ACC112 (cell line): ENCODE measurements at regions not wholly inside any gene's neighbourhood (a gene's known extent, or its start where the extent isn't known, plus 50 kb on each side); places are given as distances from the start of the nearest gene placed in this dataset.

Experiments used
- H2AFZ ChIP-seq: fragments of 200-600 bp; sonication (generic); one replicate; pipeline ENCODE4 v1.6.0; 2017; ENCODE audit warnings: antibody characterized with exemption, low read length; ENCODE audit not compliant: unreplicated experiment
- H3K27ac ChIP-seq: fragments of 200-600 bp; sonication (generic); 2 replicates; pipeline ENCODE4 v1.5.1; 2014; ENCODE audit warnings: low read depth, mild to moderate bottlenecking, antibody characterized with exemption, low read length, moderate library complexity
- H3K27me3 ChIP-seq: fragments of 200-600 bp; sonication (generic); 2 replicates; pipeline ENCODE4 v1.6.1; 2014; ENCODE audit warnings: mild to moderate bottlenecking, antibody characterized with exemption, low read length, moderate library complexity, mixed read lengths; ENCODE audit not compliant: insufficient read depth
- H3K36me3 ChIP-seq: fragments of 200-600 bp; sonication (generic); 2 replicates; pipeline ENCODE4 v1.6.1; 2016; ENCODE audit warnings: mild to moderate bottlenecking, antibody characterized with exemption, low read length, moderate library complexity, mixed read lengths; ENCODE audit not compliant: insufficient read depth
- H3K4me1 ChIP-seq: fragments of 200-600 bp; sonication (generic); one replicate; pipeline ENCODE4 v1.6.1; 2016; ENCODE audit warnings: low read length, mixed read lengths; ENCODE audit not compliant: insufficient read depth, unreplicated experiment, control insufficient read depth
- H3K4me3 ChIP-seq: fragments of 200-600 bp; sonication (generic); 2 replicates; pipeline ENCODE4 v1.5.1; 2014; ENCODE audit warnings: mild to moderate bottlenecking, low read depth, low read length
- H3K79me2 ChIP-seq: fragments of 200-600 bp; sonication (generic); one replicate; pipeline ENCODE4 v1.6.0; 2016; ENCODE audit warnings: low read length; ENCODE audit not compliant: control insufficient read depth, unreplicated experiment, insufficient read depth

GRCh38 chr10:128843972-128844371 is 623.1 kb upstream of the MGMT start:
- Histone ChIP-seq H3K79me2 (no peaks in the 10 kb centered on the region), H3K4me3 (no peak overlapping the region), H3K36me3 (no peaks in the 10 kb centered on the region), H2AFZ (no peak overlapping the region), H3K27me3 (no peaks in the 10 kb centered on the region), H3K27ac (no peak overlapping the region), H3K4me1 (no peaks in the 10 kb centered on the region)

DNA sequence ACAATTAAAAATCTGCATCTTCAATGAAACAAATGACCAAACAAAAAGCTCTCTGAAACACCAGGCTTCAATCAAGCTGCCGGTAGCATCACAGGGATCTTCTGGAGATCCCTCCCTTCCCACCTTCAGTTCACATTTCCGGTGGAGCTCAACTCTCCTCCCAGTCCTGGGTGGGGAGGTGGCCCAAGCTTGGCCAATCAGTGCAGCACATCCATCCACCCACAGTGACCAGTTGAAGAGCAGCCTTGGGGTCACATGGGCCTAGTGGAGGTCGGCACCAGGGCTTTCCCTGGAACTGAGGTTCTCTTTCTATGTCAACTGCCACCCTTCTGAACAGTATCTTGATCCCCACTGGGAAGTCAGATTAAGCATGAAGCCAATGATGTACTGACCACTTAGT is 620.1 kb upstream of the MGMT start:
- Histone ChIP-seq H3K4me1 (no peaks in the 10 kb centered on the region), H3K79me2 (no peaks in the 10 kb centered on the region), H3K27me3 (no peaks in the 10 kb centered on the region), H3K27ac (no peak overlapping the region), H2AFZ (no peak overlapping the region), H3K4me3 (no peak overlapping the region), H3K36me3 (no peaks in the 10 kb centered on the region)

DNA sequence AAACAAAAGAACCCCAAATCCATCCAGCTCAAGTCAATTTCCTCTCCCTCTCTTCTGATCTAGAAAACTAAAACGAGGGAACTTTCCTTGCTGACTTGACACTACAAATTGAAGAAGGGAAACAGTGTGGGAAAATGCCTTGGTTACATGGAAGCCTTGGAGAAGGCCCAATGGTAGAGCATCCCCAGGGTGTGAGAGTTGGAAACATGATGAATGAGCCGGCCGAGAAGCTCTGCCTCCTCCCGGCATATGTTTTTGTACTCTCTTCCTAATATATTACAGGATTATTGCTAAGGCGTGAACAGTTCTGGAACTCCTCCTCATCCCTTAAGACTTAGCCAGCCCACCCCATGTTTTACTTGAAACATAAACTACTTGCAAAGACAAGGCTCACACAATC is 618.2 kb upstream of the MGMT start:
- no peaks in the 10 kb centered on the region for H3K4me1 ChIP-seq
- no peak overlapping the region for H3K4me3 ChIP-seq
- H3K27ac ChIP-seq = no peak overlapping the region
- H2AFZ ChIP-seq = no peak overlapping the region
- H3K36me3 ChIP-seq = no peaks in the 10 kb centered on the region
- H3K27me3 ChIP-seq = no peaks in the 10 kb centered on the region
- H3K79me2 ChIP-seq = no peaks in the 10 kb centered on the region

DNA sequence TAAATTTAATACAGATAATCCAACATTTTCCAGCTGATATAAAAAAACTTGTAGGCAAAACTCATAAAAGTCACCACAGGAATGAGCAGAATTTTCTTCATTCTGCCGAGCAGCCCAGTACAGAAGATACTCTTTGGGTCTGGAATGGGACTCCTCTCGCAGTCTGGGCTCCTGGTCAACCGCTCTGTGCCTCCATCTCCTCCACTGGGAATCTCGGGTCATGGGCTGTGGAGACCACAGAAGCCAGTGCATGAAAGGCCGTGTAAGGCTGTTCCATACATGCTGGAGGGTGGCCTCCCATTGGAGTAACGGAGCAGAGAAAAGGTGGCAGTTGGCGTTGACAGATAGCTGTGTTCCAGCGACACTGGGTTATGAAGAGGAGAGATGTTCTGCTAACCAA is 616.4 kb upstream of the MGMT start:
- Histone ChIP-seq H3K27ac (no peak overlapping the region), H3K36me3 (no peaks in the 10 kb centered on the region), H2AFZ (no peak overlapping the region), H3K4me1 (no peaks in the 10 kb centered on the region), H3K79me2 (no peaks in the 10 kb centered on the region), H3K27me3 (no peaks in the 10 kb centered on the region), H3K4me3 (no peak overlapping the region)

- Histone ChIP-seq H3K27ac (no peak overlapping the region), H3K27me3 (no peaks in the 10 kb centered on the region), H2AFZ (no peak overlapping the region), H3K4me1 (no peaks in the 10 kb centered on the region), H3K36me3 (no peaks in the 10 kb centered on the region), H3K79me2 (no peaks in the 10 kb centered on the region), H3K4me3 (no peak overlapping the region)
These were observed 615.8 kb upstream of the MGMT start for GRCh38 chr10:128851281-128851680.

GRCh38 chr10:128851726-128852125 is 615.3 kb upstream of the MGMT start:
- no peaks in the 10 kb centered on the region for H3K4me1 ChIP-seq
- no peaks in the 10 kb centered on the region for H3K79me2 ChIP-seq
- no peak overlapping the region for H3K4me3 ChIP-seq
- H3K36me3 ChIP-seq = no peaks in the 10 kb centered on the region
- no peaks in the 10 kb centered on the region for H3K27me3 ChIP-seq
- H2AFZ ChIP-seq = no peak overlapping the region
- no peak overlapping the region for H3K27ac ChIP-seq

GRCh38 chr10:128852449-128852848 is 614.6 kb upstream of the MGMT start:
- Histone ChIP-seq H3K27ac (no peak overlapping the region), H3K4me1 (no peaks in the 10 kb centered on the region), H2AFZ (no peak overlapping the region), H3K4me3 (no peak overlapping the region), H3K36me3 (no peaks in the 10 kb centered on the region), H3K79me2 (no peaks in the 10 kb centered on the region), H3K27me3 (no peaks in the 10 kb centered on the region)

- no peak overlapping the region for H3K4me3 ChIP-seq
- H3K27me3 ChIP-seq = no peaks in the 10 kb centered on the region
- H3K36me3 ChIP-seq = no peaks in the 10 kb centered on the region
- no peak overlapping the region for H3K27ac ChIP-seq
- H3K4me1 ChIP-seq = no peaks in the 10 kb centered on the region
- H2AFZ ChIP-seq = no peak overlapping the region
- no peaks in the 10 kb centered on the region for H3K79me2 ChIP-seq
These were observed 614.1 kb upstream of the MGMT start for GRCh38 chr10:128852902-128853301.

- Histone ChIP-seq H3K27me3 (no peaks in the 10 kb centered on the region), H3K79me2 (no peaks in the 10 kb centered on the region), H2AFZ (no peak overlapping the region), H3K36me3 (no peaks in the 10 kb centered on the region), H3K27ac (no peak overlapping the region), H3K4me3 (no peak overlapping the region), H3K4me1 (no peaks in the 10 kb centered on the region)
These were observed 613.5 kb upstream of the MGMT start for GRCh38 chr10:128853537-128853936.

DNA sequence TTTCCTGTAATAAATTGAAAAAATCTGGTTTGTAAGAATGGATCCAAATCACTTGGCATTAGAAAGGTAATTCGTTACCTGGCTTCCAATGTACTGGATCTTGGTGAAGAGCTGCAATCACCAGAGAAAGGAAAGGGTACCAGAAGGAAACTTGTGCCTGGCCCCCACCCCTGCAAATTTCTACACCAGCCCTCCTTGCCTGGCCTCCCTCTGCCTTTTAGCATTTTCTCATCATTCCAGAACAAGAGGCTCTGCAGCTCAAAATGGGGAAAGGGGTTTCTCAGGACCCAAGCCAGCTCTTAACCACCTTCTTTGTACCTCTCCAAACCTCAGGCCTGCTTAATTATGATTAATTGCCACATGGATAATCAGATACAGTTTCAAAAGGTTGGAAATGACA is 612.8 kb upstream of the MGMT start:
- H3K4me3 ChIP-seq = no peak overlapping the region
- no peak overlapping the region for H3K27ac ChIP-seq
- H3K36me3 ChIP-seq = no peaks in the 10 kb centered on the region
- no peaks in the 10 kb centered on the region for H3K79me2 ChIP-seq
- no peak overlapping the region for H2AFZ ChIP-seq
- no peaks in the 10 kb centered on the region for H3K27me3 ChIP-seq
- H3K4me1 ChIP-seq = no peaks in the 10 kb centered on the region

DNA sequence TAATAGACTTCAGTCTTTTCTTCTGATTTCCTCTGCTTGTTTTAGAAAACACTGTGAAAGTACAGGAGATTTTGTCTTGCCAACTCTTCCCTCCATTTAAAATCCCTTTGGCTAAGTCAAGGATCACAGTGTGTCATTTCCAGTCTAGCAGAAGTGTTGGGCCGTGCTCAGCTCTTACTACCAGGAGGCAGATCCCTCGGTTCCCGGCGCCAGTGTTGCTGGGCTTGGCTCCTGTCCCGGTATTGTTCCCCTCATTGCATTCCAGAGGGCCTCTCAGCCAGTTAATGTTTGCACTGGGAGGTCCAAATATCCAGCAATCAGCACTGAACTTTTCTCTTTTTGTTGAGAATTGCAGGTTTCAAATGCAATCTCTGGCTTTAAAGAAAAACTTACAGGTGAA is 612.1 kb upstream of the MGMT start:
- Histone ChIP-seq H2AFZ (no peak overlapping the region), H3K27me3 (no peaks in the 10 kb centered on the region), H3K4me3 (no peak overlapping the region), H3K4me1 (no peaks in the 10 kb centered on the region), H3K36me3 (no peaks in the 10 kb centered on the region), H3K27ac (no peak overlapping the region), H3K79me2 (no peaks in the 10 kb centered on the region)
